GM20000 (cell line): ENCODE measurements at regions not wholly inside any gene's neighbourhood (a gene's known extent, or its start where the extent isn't known, plus 50 kb on each side); places are given as distances from the start of the nearest gene placed in this dataset.

Source experiments
- DNase-seq: peaks from one replicate; pipeline ENCODE4 v3.0.0; 2012; ENCODE audit warnings: low spot score
- CTCF ChIP-seq: IDR thresholded peaks from 2 replicates; pipeline ENCODE4 v1.5.1; 2012; ENCODE audit warnings: mild to moderate bottlenecking, control low read depth; ENCODE audit errors: extremely low read depth, missing control alignments

- no peak for TF ChIP-seq CTCF
These were observed 417.6 kb downstream of the ZNF521 start for GRCh38 chr18:24934258-24934932.

GRCh38 chr18:24935008-24935407 is 417.0 kb downstream of the ZNF521 start:
- no peak for TF ChIP-seq CTCF
- no peak for DNase-seq

More at GRCh38 chr18:24934258-24934932, 417.6 kb downstream of the ZNF521 start:
- DNase-seq: no peak

GRCh38 chr18:24935896-24936295 is 416.1 kb downstream of the ZNF521 start:
- DNase-seq: no peak
- no peak for TF ChIP-seq CTCF

- no peak for DNase-seq
- no peak for TF ChIP-seq CTCF
These were observed 415.3 kb downstream of the ZNF521 start for GRCh38 chr18:24936691-24937090.

- DNase-seq: no peak
- no peak for TF ChIP-seq CTCF
These were observed 414.2 kb downstream of the ZNF521 start for GRCh38 chr18:24937639-24938275.

GRCh38 chr18:24940416-24940815 is 411.6 kb downstream of the ZNF521 start:
- no peak for TF ChIP-seq CTCF

GRCh38 chr18:24941174-24941951 is 410.6 kb downstream of the ZNF521 start:
- no peak for TF ChIP-seq CTCF
- no peak for DNase-seq

More at GRCh38 chr18:24940416-24940815, 411.6 kb downstream of the ZNF521 start:
- no peak for DNase-seq
